ENCODE measurements at regions not wholly inside any gene's neighbourhood (a gene's known extent, or its start where the extent isn't known, plus 50 kb on each side); places are given as distances from the start of the nearest gene placed in this dataset.
A peak's percentile ranks its signal among the peaks of the same experiment; 100 is the strongest.

- TF ChIP-seq POLR2AphosphoS2 (conservative IDR thresholded peaks at IDR 0.05; ENCODE audit: low read length), result no peak
- TF ChIP-seq USF2 (IDR thresholded peaks at IDR 0.05), result no peak
- TF ChIP-seq KDM1A (IDR thresholded peaks at IDR 0.05; ENCODE audit: low read depth), result no peak
Measured at GRCh38 chr2:176978921-176979320, 233.7 kb upstream of the HNRNPA3 start (continued).

GRCh38 chr2:176979981-176980710 lies 232.4 kb upstream of the HNRNPA3 start:
- H3K4me2 ChIP-seq, result no peak overlapping the region
- no peaks in the 10 kb centered on the region for H3K9me3 ChIP-seq
- H3K4me3 ChIP-seq, result no peak overlapping the region
- no peak for TF ChIP-seq EP300 (IDR thresholded peaks at IDR 0.05)
- TF ChIP-seq MAFK (IDR thresholded peaks at IDR 0.05; ENCODE audit: partially characterized antibody), result no peak
- no peak for TF ChIP-seq ESRRA (IDR thresholded peaks at IDR 0.05; ENCODE audit: borderline replicate concordance, low read length)
- TF ChIP-seq JUNB (IDR thresholded peaks at IDR 0.05), result no peak
- no peak for TF ChIP-seq JUN (IDR thresholded peaks at IDR 0.05)
- TF ChIP-seq TFCP2L1 (CRISPR knock-in tag; IDR thresholded peaks at IDR 0.05), result no peak
- no peak for TF ChIP-seq NR3C1 (IDR thresholded peaks at IDR 0.05)
- no peak for TF ChIP-seq NPAS2 (CRISPR knock-in tag; IDR thresholded peaks at IDR 0.05; ENCODE audit: borderline replicate concordance)
- TF ChIP-seq E2F6 (IDR thresholded peaks at IDR 0.05; ENCODE audit: borderline replicate concordance, low read depth), result no peak
- no peak for TF ChIP-seq MAX (IDR thresholded peaks at IDR 0.05)
- TF ChIP-seq RAD21 (conservative IDR thresholded peaks at IDR 0.05 in 1 of 2, IDR thresholded peaks at IDR 0.05 in 1 of 2), result no peak
- no peak for TF ChIP-seq FOXS1 (CRISPR knock-in tag; IDR thresholded peaks at IDR 0.05)
- no peak for TF ChIP-seq CBX8 (IDR thresholded peaks at IDR 0.05)
- TF ChIP-seq PHF8 (IDR thresholded peaks at IDR 0.05; ENCODE audit: borderline replicate concordance, low read depth), result no peak
- no peak for TF ChIP-seq CBX2 (IDR thresholded peaks at IDR 0.05; ENCODE audit: borderline replicate concordance, low read depth)
- no peak for TF ChIP-seq CTCF (IDR thresholded peaks at IDR 0.05)
- TF ChIP-seq ZC3H11A (IDR thresholded peaks at IDR 0.05), result no peak
- TF ChIP-seq EHF (CRISPR knock-in tag; IDR thresholded peaks at IDR 0.05), result no peak
- no peak for TF ChIP-seq GATA3 (IDR thresholded peaks at IDR 0.05; ENCODE audit: borderline replicate concordance)
- no peak for TF ChIP-seq MAZ (IDR thresholded peaks at IDR 0.05; ENCODE audit: borderline replicate concordance, low read depth, low read length)
- CTCF ChIA-PET, result interaction anchor here (4.5 kb wide), 1 partner anchor 169 kb away, joined by 31 read pairs; no protein-coding TSS in a partner anchor
- ATAC-seq (no peak), DNase-seq (ENCODE audit: low read depth in 1 of 2, low spot score in 1 of 2) (no peak), FAIRE-seq (no peak)
- POLR2A ChIA-PET, result no interaction called here
- no peak overlapping the region for H3K27ac ChIP-seq
- 7% methylated on average over 2 of the region's 2 CpGs for WGBS (ENCODE audit: missing lambda C conversion rate)
- H3K4me1 ChIP-seq, result no peaks in the 10 kb centered on the region

- ATAC-seq, result peak; percentile 22 to 42; a peak in 3 of 6 replicates
- DNase-seq (ENCODE audit: low read depth in 1 of 2, low spot score in 1 of 2), result no peak
- POLR2A ChIA-PET, result no interaction called here
- FAIRE-seq, result no peak
- H3K4me3 ChIP-seq, result no peak overlapping the region
- CTCF ChIA-PET, result interaction anchor here (1.6 kb wide), 1 partner anchor 164 kb away, joined by 5 read pairs; no protein-coding TSS in a partner anchor
- no peak overlapping the region for H3K27ac ChIP-seq
- WGBS (ENCODE audit: missing lambda C conversion rate), result 14% methylated on average over 4 of the region's 4 CpGs
- H3K4me1 ChIP-seq, result no peaks in the 10 kb centered on the region
- TF ChIP-seq RAD21 (conservative IDR thresholded peaks at IDR 0.05 in 1 of 2, IDR thresholded peaks at IDR 0.05 in 1 of 2), result no peak
- TF ChIP-seq HOXB5 (CRISPR knock-in tag; IDR thresholded peaks at IDR 0.05), result no peak
- TF ChIP-seq MAX (IDR thresholded peaks at IDR 0.05), result no peak
- no peak for TF ChIP-seq SREBF2 (IDR thresholded peaks at IDR 0.05)
- no peak for TF ChIP-seq EP300 (IDR thresholded peaks at IDR 0.05)
- TF ChIP-seq CEBPB (IDR thresholded peaks at IDR 0.05), result no peak
- TF ChIP-seq ZSCAN20 (CRISPR knock-in tag; IDR thresholded peaks at IDR 0.05), result no peak
- TF ChIP-seq HOXA7 (CRISPR knock-in tag; IDR thresholded peaks at IDR 0.05), result no peak
- no peak for TF ChIP-seq NFE2L2 (conservative IDR thresholded peaks at IDR 0.05; ENCODE audit: low read length)
- no peak for TF ChIP-seq HEYL (CRISPR knock-in tag; IDR thresholded peaks at IDR 0.05)
- TF ChIP-seq JUN (IDR thresholded peaks at IDR 0.05), result no peak
- TF ChIP-seq GATA3 (IDR thresholded peaks at IDR 0.05; ENCODE audit: borderline replicate concordance), result no peak
- TF ChIP-seq MYC (IDR thresholded peaks at IDR 0.05; ENCODE audit: borderline replicate concordance, low read length), result no peak
- TF ChIP-seq FOSB (CRISPR knock-in tag; IDR thresholded peaks at IDR 0.05), result no peak
- no peaks in the 10 kb centered on the region for H3K9me3 ChIP-seq
- no peak overlapping the region for H3K4me2 ChIP-seq
Measured at GRCh38 chr2:176984987-176985386, 227.6 kb upstream of the HNRNPA3 start.

All from A549 (cell line).